RWPE1 (cell line): ENCODE measurements at regions not wholly inside any gene's neighbourhood (a gene's known extent, or its start where the extent isn't known, plus 50 kb on each side); places are given as distances from the start of the nearest gene placed in this dataset.
A peak's percentile ranks its signal among the peaks of the same experiment; 100 is the strongest.

Experiments used
- CTCF ChIA-PET: fragments of 350-600 bp; sonication (Branson Sonifier 250); formaldehyde crosslinking; extraction: SDS; loops from one replicate; lab custom pipeline; 2021; lab: Yijun Ruan, JAX
- POLR2A ChIA-PET: fragments of 400-600 bp; formaldehyde crosslinking; extraction: SDS; loops from one replicate; lab custom pipeline; 2020; ENCODE audit warnings: antibody characterized with exemption; ENCODE audit not compliant: low non-redundant PET; lab: Yijun Ruan, JAX
- DNase-seq: peaks from one replicate; pipeline ENCODE4 v3.0.0; 2012; ENCODE audit warnings: low spot score
- H3K27ac ChIP-seq: fragments of 450-650 bp; 2 replicates; pipeline ENCODE4 v1.5.1; 2017
- CTCF ChIP-seq: fragments of 450-650 bp; conservative IDR thresholded peaks from 2 replicates; pipeline ENCODE4 v1.5.1; 2017; ENCODE audit warnings: low read depth, mild to moderate bottlenecking

- DNase-seq: peak; percentile 2
- TF ChIP-seq CTCF: no peak
- CTCF ChIA-PET: interaction anchor here (0.7 kb wide), 1 partner anchor 18 kb away, joined by 5 read pairs; no protein-coding TSS in a partner anchor
Observed at GRCh38 chr7:20896996-20897395, 110.3 kb upstream of the SP8 start.

GRCh38 chr7:20906801-20907453 is 120.2 kb upstream of the SP8 start:
- CTCF ChIA-PET: no interaction called here
- POLR2A ChIA-PET: no interaction called here
- TF ChIP-seq CTCF: no peak

More at GRCh38 chr7:20896996-20897395, 110.3 kb upstream of the SP8 start:
- H3K27ac ChIP-seq: no peak overlapping the region
- POLR2A ChIA-PET: no interaction called here

GRCh38 chr7:20911081-20911480 is 124.4 kb upstream of the SP8 start:
- no peak for TF ChIP-seq CTCF
- POLR2A ChIA-PET: no interaction called here
- CTCF ChIA-PET: no interaction called here
- H3K27ac ChIP-seq: no peak overlapping the region
- DNase-seq: no peak

More at GRCh38 chr7:20906801-20907453, 120.2 kb upstream of the SP8 start:
- no peak overlapping the region for H3K27ac ChIP-seq
- no peak for DNase-seq

GRCh38 chr7:20913853-20914252 is 127.2 kb upstream of the SP8 start:
- H3K27ac ChIP-seq: no peak overlapping the region
- ChIA-PET POLR2A (no interaction called here), CTCF (interaction anchor here (0.6 kb wide), 1 partner anchor 683 kb away, joined by 3 read pairs; no protein-coding TSS in a partner anchor)
- DNase-seq: no peak
- no peak for TF ChIP-seq CTCF

- ChIA-PET CTCF (interaction anchor here (0.6 kb wide), 1 partner anchor 41 kb away, joined by 3 read pairs; no protein-coding TSS in a partner anchor), POLR2A (no interaction called here)
- no peak overlapping the region for H3K27ac ChIP-seq
- DNase-seq: no peak
- no peak for TF ChIP-seq CTCF
Observed at GRCh38 chr7:20916311-20916710, 129.6 kb upstream of the SP8 start.

GRCh38 chr7:20917603-20918002 is 130.9 kb upstream of the SP8 start:
- no peak overlapping the region for H3K27ac ChIP-seq
- TF ChIP-seq CTCF: no peak
- CTCF ChIA-PET: interaction anchor here (0.5 kb wide), 1 partner anchor 630 kb away, joined by 3 read pairs; no protein-coding TSS in a partner anchor
- no peak for DNase-seq
- POLR2A ChIA-PET: no interaction called here
